Liver (tissue), 8 donors: ENCODE measurements at regions not wholly inside any gene's neighbourhood (a gene's known extent, or its start where the extent isn't known, plus 50 kb on each side); places are given as distances from the start of the nearest gene placed in this dataset.

Experiments used
- DNase-seq: peaks from one replicate; pipeline ENCODE4 v3.0.0-alpha.2; 2017; ENCODE audit warnings: low spot score
- H3K27ac ChIP-seq, 2 donors: one replicate each; pipeline ENCODE4 v1.7.0; 2013; ENCODE audit warnings: inconsistent platforms in 2 of 2, low read length in 2 of 2, control low read depth in 1 of 2, low read depth in 1 of 2, mild to moderate bottlenecking in 1 of 2
- H3K27me3 ChIP-seq, 4 donors: one replicate each; pipeline versions ENCODE4 v1.6.1 to v1.7.0; 2013; ENCODE audit warnings: low read length in 3 of 4, inconsistent platforms in 1 of 4, mild to moderate bottlenecking in 1 of 4, moderate library complexity in 1 of 4; ENCODE audit not compliant: control insufficient read depth in 4 of 4, insufficient read depth in 4 of 4
- H3K36me3 ChIP-seq, 4 donors: one replicate each; pipeline versions ENCODE4 v1.6.1 to v1.7.0; 2013; ENCODE audit warnings: low read length in 3 of 4, mild to moderate bottlenecking in 3 of 4, low read depth in 1 of 4, moderate library complexity in 1 of 4; ENCODE audit not compliant: control insufficient read depth in 4 of 4, insufficient read depth in 3 of 4
- H3K4me1 ChIP-seq, 4 donors: one replicate each; pipeline versions ENCODE4 v1.6.1 to v1.7.0; 2013; ENCODE audit warnings: low read length in 3 of 4, mild to moderate bottlenecking in 3 of 4, moderate library complexity in 1 of 4; ENCODE audit not compliant: control insufficient read depth in 4 of 4, insufficient read depth in 4 of 4
- H3K4me3 ChIP-seq, 3 donors: one replicate each; pipeline versions ENCODE4 v1.6.1 to v1.7.0; 2013; ENCODE audit warnings: low read length in 3 of 3, control low read depth in 1 of 3, low read depth in 1 of 3, mild to moderate bottlenecking in 1 of 3
- H3K9ac ChIP-seq, 2 donors: one replicate each; pipeline ENCODE4 v1.7.0; 2013; ENCODE audit warnings: low read length in 2 of 2, mild to moderate bottlenecking in 2 of 2, moderate library complexity in 2 of 2, control low read depth in 1 of 2, low read depth in 1 of 2
- H3K9me3 ChIP-seq, 4 donors: one replicate each; pipeline versions ENCODE4 v1.6.1 to v1.7.0; 2013; ENCODE audit warnings: low read length in 3 of 4; ENCODE audit not compliant: control insufficient read depth in 4 of 4
- EGR1 ChIP-seq, 2 donors: IDR thresholded peaks; 2 replicates each; pipeline ENCODE4 v1.6.1; 2016 to 2018; ENCODE audit warnings: antibody characterized with exemption in 2 of 2, low read depth in 2 of 2
- FOXA1 ChIP-seq: IDR thresholded peaks from 2 replicates; pipeline ENCODE4 v1.6.1; 2016; ENCODE audit warnings: antibody characterized with exemption
- FOXA2 ChIP-seq: IDR thresholded peaks from 2 replicates; pipeline ENCODE4 v1.6.1; 2016; ENCODE audit warnings: antibody characterized with exemption
- GABPA ChIP-seq, 2 donors: IDR thresholded peaks in 1 of 2; conservative IDR thresholded peaks in 1 of 2; 2 replicates each; pipeline ENCODE4 v1.6.1; 2016; ENCODE audit warnings: antibody characterized with exemption in 2 of 2, mild to moderate bottlenecking in 1 of 2, moderate library complexity in 1 of 2
- HNF4A ChIP-seq, 2 donors: conservative IDR thresholded peaks; 2 replicates each; pipeline ENCODE4 v1.6.1; 2016; ENCODE audit warnings: antibody characterized with exemption in 2 of 2, mild to moderate bottlenecking in 2 of 2
- HNF4G ChIP-seq: IDR thresholded peaks from 2 replicates; pipeline ENCODE4 v1.6.1; 2016; ENCODE audit warnings: antibody characterized with exemption
- JUND ChIP-seq, 2 donors: IDR thresholded peaks; 2 replicates each; pipeline ENCODE4 v1.6.1; 2016; ENCODE audit warnings: antibody characterized with exemption in 2 of 2
- NR2F2 ChIP-seq: IDR thresholded peaks from 2 replicates; pipeline ENCODE4 v1.6.1; 2016; ENCODE audit warnings: antibody characterized with exemption
- RAD21 ChIP-seq, 2 donors: IDR thresholded peaks; 2 replicates each; pipeline ENCODE4 v1.6.1; 2016; ENCODE audit warnings: antibody characterized with exemption in 2 of 2, mild to moderate bottlenecking in 2 of 2
- RXRA ChIP-seq, 2 donors: IDR thresholded peaks; 2 replicates each; pipeline ENCODE4 v1.6.1; 2017 to 2018; ENCODE audit warnings: antibody characterized with exemption in 2 of 2, mild to moderate bottlenecking in 1 of 2
- SP1 ChIP-seq: IDR thresholded peaks from 2 replicates; pipeline ENCODE4 v1.6.1; 2018; ENCODE audit warnings: antibody characterized with exemption, mild to moderate bottlenecking
- TAF1 ChIP-seq: conservative IDR thresholded peaks from 2 replicates; pipeline ENCODE4 v1.6.1; 2016; ENCODE audit warnings: antibody characterized with exemption, mild to moderate bottlenecking
- YY1 ChIP-seq: IDR thresholded peaks from 2 replicates; pipeline ENCODE4 v1.6.1; 2016; ENCODE audit warnings: antibody characterized with exemption, mild to moderate bottlenecking
- WGBS: extraction: QIAGEN DNeasy Blood & Tissue Kit; methylation state at CpG from one replicate; pipeline ENCODE4 v1.1.7; 2013; 5-methylcytosine and 5-hydroxymethylcytosine counted together
- TF ChIP-seq, protein P1 (sequence below): IDR thresholded peaks from 2 replicates; pipeline ENCODE4 v1.6.1; 2016; ENCODE audit warnings: antibody characterized with exemption, mild to moderate bottlenecking
- TF ChIP-seq, protein P2 (sequence below): IDR thresholded peaks from 2 replicates; pipeline ENCODE4 v1.6.1; 2016; ENCODE audit warnings: antibody characterized with exemption
- TF ChIP-seq, protein P3 (sequence below): IDR thresholded peaks from 2 replicates; pipeline ENCODE4 v1.6.1; 2016; ENCODE audit warnings: antibody characterized with exemption
- TF ChIP-seq, protein P4 (sequence below): fragments of 150-350 bp; IDR thresholded peaks from 2 replicates; pipeline ENCODE4 v1.5.1; 2017; ENCODE audit warnings: improper control_type of control experiment, low read depth, low read length; ENCODE audit not compliant: missing input control
- TF ChIP-seq, protein P5 (sequence below): IDR thresholded peaks from 2 replicates; pipeline ENCODE4 v1.6.1; 2016; ENCODE audit warnings: antibody characterized with exemption
- donor health status: healthy.
- donor health status: healthy.
- donor health status: healthy.
- donor health status: healthy.
- donor health status: healthy.

DNA sequence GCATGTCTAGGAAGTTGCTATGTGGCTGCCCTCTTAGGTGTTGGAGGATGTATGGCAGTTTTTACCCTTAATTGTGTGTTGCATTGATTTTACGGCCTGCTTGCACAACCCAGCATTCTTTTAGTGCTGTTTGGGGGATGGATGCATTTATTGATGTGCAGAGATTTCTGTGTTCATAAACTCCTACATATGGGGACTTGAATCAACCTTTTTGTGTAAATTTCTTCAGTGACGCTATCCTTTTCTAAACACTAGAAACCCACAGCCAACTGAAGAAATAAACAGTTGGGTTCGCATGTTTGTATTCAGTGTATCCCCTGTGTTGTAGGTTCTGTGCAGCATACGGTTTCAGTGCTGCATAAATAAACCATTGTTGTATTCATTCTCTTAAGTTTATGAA, 263.7 kb downstream of the RASEF start (continued):
- TF ChIP-seq, protein P1, sequence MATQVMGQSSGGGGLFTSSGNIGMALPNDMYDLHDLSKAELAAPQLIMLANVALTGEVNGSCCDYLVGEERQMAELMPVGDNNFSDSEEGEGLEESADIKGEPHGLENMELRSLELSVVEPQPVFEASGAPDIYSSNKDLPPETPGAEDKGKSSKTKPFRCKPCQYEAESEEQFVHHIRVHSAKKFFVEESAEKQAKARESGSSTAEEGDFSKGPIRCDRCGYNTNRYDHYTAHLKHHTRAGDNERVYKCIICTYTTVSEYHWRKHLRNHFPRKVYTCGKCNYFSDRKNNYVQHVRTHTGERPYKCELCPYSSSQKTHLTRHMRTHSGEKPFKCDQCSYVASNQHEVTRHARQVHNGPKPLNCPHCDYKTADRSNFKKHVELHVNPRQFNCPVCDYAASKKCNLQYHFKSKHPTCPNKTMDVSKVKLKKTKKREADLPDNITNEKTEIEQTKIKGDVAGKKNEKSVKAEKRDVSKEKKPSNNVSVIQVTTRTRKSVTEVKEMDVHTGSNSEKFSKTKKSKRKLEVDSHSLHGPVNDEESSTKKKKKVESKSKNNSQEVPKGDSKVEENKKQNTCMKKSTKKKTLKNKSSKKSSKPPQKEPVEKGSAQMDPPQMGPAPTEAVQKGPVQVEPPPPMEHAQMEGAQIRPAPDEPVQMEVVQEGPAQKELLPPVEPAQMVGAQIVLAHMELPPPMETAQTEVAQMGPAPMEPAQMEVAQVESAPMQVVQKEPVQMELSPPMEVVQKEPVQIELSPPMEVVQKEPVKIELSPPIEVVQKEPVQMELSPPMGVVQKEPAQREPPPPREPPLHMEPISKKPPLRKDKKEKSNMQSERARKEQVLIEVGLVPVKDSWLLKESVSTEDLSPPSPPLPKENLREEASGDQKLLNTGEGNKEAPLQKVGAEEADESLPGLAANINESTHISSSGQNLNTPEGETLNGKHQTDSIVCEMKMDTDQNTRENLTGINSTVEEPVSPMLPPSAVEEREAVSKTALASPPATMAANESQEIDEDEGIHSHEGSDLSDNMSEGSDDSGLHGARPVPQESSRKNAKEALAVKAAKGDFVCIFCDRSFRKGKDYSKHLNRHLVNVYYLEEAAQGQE: no peak
- TF ChIP-seq JUND (IDR thresholded peaks at IDR 0.05) (no peak), TAF1 (no peak), FOXA1 (no peak)

DNA sequence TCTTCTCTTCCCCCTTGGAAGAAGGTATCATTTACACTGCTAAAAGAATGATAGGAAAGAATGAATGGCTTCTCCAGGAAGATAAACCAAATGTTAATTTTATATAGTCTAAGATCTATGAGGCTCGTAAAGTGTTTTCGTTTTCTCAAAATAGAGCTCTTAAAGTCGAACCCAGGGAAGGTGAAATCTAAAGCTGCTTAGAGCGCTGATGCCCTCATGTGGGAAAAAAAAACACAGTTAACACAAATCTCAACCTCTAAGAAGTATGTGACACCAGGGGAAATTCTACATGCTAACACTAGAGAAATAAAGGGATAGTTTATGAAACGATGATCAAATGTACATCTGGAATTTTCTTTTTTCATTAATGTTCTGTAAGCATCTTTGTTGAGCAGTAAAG, 257.9 kb downstream of the RASEF start:
- 60% methylated on average over 5 of the region's 5 CpGs for WGBS
- Histone ChIP-seq H3K9ac (no peak overlapping the region), H3K27me3 (no peaks in the 10 kb centered on the region), H3K4me1 (no peaks in the 10 kb centered on the region), H3K27ac (no peak overlapping the region), H3K4me3 (no peak overlapping the region), H3K9me3 (no peaks in the 10 kb centered on the region), H3K36me3 (no peaks in the 10 kb centered on the region)
- no peak for DNase-seq
- TF ChIP-seq, protein P1: no peak
- TF ChIP-seq, protein P2, sequence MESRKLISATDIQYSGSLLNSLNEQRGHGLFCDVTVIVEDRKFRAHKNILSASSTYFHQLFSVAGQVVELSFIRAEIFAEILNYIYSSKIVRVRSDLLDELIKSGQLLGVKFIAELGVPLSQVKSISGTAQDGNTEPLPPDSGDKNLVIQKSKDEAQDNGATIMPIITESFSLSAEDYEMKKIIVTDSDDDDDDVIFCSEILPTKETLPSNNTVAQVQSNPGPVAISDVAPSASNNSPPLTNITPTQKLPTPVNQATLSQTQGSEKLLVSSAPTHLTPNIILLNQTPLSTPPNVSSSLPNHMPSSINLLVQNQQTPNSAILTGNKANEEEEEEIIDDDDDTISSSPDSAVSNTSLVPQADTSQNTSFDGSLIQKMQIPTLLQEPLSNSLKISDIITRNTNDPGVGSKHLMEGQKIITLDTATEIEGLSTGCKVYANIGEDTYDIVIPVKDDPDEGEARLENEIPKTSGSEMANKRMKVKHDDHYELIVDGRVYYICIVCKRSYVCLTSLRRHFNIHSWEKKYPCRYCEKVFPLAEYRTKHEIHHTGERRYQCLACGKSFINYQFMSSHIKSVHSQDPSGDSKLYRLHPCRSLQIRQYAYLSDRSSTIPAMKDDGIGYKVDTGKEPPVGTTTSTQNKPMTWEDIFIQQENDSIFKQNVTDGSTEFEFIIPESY: no peak
- no peak for TF ChIP-seq YY1
- no peak for TF ChIP-seq FOXA2
- no peak for TF ChIP-seq HNF4A (conservative IDR thresholded peaks at IDR 0.05)
- TF ChIP-seq, protein P3, sequence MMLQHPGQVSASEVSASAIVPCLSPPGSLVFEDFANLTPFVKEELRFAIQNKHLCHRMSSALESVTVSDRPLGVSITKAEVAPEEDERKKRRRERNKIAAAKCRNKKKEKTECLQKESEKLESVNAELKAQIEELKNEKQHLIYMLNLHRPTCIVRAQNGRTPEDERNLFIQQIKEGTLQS: no peak
- TF ChIP-seq FOXA1: no peak
- no peak for TF ChIP-seq SP1
- no peak for TF ChIP-seq TAF1
- TF ChIP-seq, protein P4, sequence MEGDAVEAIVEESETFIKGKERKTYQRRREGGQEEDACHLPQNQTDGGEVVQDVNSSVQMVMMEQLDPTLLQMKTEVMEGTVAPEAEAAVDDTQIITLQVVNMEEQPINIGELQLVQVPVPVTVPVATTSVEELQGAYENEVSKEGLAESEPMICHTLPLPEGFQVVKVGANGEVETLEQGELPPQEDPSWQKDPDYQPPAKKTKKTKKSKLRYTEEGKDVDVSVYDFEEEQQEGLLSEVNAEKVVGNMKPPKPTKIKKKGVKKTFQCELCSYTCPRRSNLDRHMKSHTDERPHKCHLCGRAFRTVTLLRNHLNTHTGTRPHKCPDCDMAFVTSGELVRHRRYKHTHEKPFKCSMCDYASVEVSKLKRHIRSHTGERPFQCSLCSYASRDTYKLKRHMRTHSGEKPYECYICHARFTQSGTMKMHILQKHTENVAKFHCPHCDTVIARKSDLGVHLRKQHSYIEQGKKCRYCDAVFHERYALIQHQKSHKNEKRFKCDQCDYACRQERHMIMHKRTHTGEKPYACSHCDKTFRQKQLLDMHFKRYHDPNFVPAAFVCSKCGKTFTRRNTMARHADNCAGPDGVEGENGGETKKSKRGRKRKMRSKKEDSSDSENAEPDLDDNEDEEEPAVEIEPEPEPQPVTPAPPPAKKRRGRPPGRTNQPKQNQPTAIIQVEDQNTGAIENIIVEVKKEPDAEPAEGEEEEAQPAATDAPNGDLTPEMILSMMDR: no peak
- TF ChIP-seq JUND (IDR thresholded peaks at IDR 0.05): no peak
- TF ChIP-seq EGR1 (IDR thresholded peaks at IDR 0.05; ENCODE audit: low read depth in 2 of 2): no peak
- TF ChIP-seq NR2F2: no peak
- no peak for TF ChIP-seq GABPA (IDR thresholded peaks at IDR 0.05 in 1 of 2, conservative IDR thresholded peaks at IDR 0.05 in 1 of 2)
- no peak for TF ChIP-seq RXRA (IDR thresholded peaks at IDR 0.05)
- no peak for TF ChIP-seq RAD21 (IDR thresholded peaks at IDR 0.05)
- TF ChIP-seq HNF4G: no peak
- TF ChIP-seq, protein P5, sequence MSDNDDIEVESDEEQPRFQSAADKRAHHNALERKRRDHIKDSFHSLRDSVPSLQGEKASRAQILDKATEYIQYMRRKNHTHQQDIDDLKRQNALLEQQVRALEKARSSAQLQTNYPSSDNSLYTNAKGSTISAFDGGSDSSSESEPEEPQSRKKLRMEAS: no peak
